HAP-1 (cell line): ENCODE measurements at regions not wholly inside any gene's neighbourhood (a gene's known extent, or its start where the extent isn't known, plus 50 kb on each side); places are given as distances from the start of the nearest gene placed in this dataset.
A peak's percentile ranks its signal among the peaks of the same experiment; 100 is the strongest.
"Not testable (repeated sequence)": the region's sequence is repeated elsewhere in the genome, so short reads cannot be mapped to it uniquely, and the experiment has no call there.

Source experiments
- DNase-seq, 2 experiments: peaks; one replicate each; pipeline ENCODE4 v3.0.0-alpha.2; 2016 to 2020; ENCODE audit warnings: low spot score in 2 of 2
- H3K27me3 ChIP-seq: fragments of 250-450 bp; sonication (Bioruptor Pico); 2 replicates; pipeline ENCODE4 v1.5.1; 2020; ENCODE audit warnings: low read depth, mild to moderate bottlenecking, moderate library complexity
- H3K36me3 ChIP-seq: fragments of 250-450 bp; sonication (Bioruptor Pico); replicated peaks from 2 replicates; pipeline ENCODE4 v1.5.1; 2020; ENCODE audit warnings: mild to moderate bottlenecking
- H3K4me1 ChIP-seq: fragments of 250-450 bp; sonication (Bioruptor Pico); 2 replicates; pipeline ENCODE4 v1.5.1; 2020; ENCODE audit warnings: mild to moderate bottlenecking
- H3K4me3 ChIP-seq: fragments of 250-450 bp; sonication (Bioruptor Pico); 2 replicates; pipeline ENCODE4 v1.5.1; 2020; ENCODE audit warnings: mild to moderate bottlenecking, moderate library complexity
- H3K9me3 ChIP-seq: fragments of 250-450 bp; sonication (Bioruptor Pico); 2 replicates; pipeline ENCODE4 v1.5.1; 2020; ENCODE audit warnings: mild to moderate bottlenecking, moderate library complexity
- in situ Hi-C: fragments of 300-500 bp; cut with MboI; formaldehyde crosslinking; loops from 3 replicates; pipeline ENCODE4 v1.14.3; 2020; ENCODE audit warnings: low sequenced_read_pairs, inconsistent platforms, mixed read lengths

- H3K4me3 ChIP-seq, DNase-seq, H3K36me3 ChIP-seq, H3K9me3 ChIP-seq, in situ Hi-C loops, H3K4me1 ChIP-seq, H3K27me3 ChIP-seq: not testable (repeated sequence)
Observed at GRCh38 chr3:186442979-186443378, 80.9 kb upstream of the DGKG start.

GRCh38 chr3:186442162-186442561 lies 80.1 kb upstream of the DGKG start:
- H3K27me3 ChIP-seq: no peaks in the 10 kb centered on the region; the same call in 1 of the 2 replicates
- no peaks in the 10 kb centered on the region for H3K36me3 ChIP-seq
- in situ Hi-C loops: no loop called here
- DNase-seq: no peak
- no peaks in the 10 kb centered on the region for H3K9me3 ChIP-seq
- no peaks in the 10 kb centered on the region for H3K4me1 ChIP-seq
- H3K4me3 ChIP-seq: no peak overlapping the region

DNA sequence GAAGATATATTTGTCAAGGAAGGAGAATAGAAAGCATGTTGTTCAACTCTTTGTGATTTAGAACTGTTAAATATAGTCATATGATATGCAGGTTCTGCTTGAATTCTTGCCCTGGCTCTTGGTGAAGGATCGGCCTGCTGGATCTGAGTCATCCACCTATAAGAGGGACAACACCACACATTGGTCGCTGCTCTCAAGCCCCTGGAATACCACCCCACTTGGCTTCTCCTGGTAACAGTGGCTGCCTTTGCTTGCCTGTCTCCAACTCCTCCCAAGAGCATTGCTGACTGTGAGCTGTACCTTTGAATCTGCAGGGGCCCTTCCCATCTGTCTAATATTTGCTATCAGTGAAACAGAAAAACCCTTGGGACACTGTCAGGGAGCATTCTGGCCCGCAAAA lies 78.9 kb upstream of the DGKG start:
- Histone ChIP-seq H3K27me3 (no peaks in the 10 kb centered on the region; the same call in 1 of the 2 replicates), H3K4me1 (no peaks in the 10 kb centered on the region), H3K9me3 (no peaks in the 10 kb centered on the region), H3K36me3 (no peaks in the 10 kb centered on the region), H3K4me3 (no peak overlapping the region)
- DNase-seq: no peak
- in situ Hi-C loops: no loop called here

DNA sequence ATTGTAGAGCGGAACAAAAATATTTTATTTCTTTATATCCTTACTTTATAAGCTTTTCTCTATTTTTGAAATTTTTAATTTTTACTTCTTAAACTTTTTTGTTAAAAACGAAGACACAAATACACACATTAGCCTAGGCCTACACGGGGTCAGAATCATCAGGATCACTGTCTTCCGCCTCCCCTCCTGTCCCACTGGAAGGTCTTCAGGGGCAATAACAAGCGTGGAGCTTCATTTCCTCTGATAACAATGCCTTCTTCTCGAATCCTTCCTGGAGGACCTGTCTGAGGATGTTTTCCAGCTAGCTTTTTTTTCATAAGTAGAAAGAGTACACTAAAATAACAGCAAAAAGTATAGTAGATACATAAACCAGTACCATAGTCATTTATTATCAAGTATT lies 77.7 kb upstream of the DGKG start:
- no peak for DNase-seq
- H3K9me3 ChIP-seq: no peaks in the 10 kb centered on the region
- H3K36me3 ChIP-seq: no peaks in the 10 kb centered on the region
- H3K27me3 ChIP-seq: no peaks in the 10 kb centered on the region; the same call in 1 of the 2 replicates
- no peaks in the 10 kb centered on the region for H3K4me1 ChIP-seq
- in situ Hi-C loops: no loop called here
- no peak overlapping the region for H3K4me3 ChIP-seq

DNA sequence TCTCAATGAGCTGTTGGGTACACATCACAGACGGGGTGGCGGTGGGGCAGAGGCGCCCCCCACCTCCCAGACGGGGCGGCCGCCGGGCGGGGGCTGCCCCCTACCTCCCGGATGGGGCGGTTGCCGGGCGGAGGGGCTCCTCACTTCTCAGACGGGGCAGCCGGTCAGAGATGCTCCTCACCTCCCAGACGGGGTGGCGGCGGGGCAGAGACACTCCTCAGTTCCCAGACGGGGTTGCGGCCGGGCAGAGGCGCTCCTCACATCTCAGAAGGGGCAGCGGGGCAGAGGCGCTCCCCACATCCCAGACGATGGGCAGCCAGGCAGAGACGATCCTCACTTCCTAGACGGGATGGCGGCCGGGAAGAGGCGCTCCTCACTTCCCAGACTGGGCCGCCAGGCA lies 73.3 kb upstream of the DGKG start:
- DNase-seq, H3K4me1 ChIP-seq, H3K9me3 ChIP-seq, in situ Hi-C loops, H3K4me3 ChIP-seq, H3K36me3 ChIP-seq, H3K27me3 ChIP-seq: not testable (repeated sequence)

DNA sequence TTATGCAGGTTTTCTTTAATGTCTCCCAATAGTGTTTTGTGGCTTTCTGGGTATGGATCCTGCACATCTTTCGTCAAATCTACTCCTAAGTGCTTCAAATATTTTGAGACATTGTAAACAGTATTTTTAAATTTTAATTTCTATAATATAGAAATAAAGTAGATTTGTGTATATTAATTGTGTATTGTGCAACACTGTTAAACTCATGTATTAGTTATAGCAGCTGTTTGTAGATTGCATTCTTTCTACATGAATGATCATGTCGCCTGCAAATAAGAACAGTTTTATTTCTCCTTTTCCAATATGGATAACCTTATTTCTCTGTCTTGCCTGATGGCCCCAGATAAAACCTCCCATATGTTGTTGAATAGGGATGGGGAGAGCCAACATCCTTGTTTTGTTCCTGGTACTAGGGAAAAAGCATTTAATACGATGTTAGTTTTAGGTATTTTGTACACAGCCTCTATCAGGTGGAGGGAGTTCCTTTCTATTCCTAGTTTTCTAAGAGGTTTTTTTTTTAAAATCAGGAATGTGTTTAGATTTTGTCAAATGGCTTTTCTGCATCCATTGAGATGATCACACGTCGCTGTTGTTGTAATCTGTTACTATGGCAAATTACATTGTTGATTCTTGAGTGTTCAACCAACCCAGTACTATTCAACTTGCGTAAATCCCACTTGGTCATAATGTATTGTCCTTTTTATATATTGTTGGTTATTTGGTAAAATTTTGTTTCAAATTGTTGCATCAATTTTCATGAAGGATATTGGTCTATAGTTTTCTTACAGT lies 71.1 kb upstream of the DGKG start:
- in situ Hi-C loops: no loop called here
- Histone ChIP-seq H3K4me3 (no peak overlapping the region), H3K9me3 (no peaks in the 10 kb centered on the region), H3K36me3 (no peaks in the 10 kb centered on the region), H3K4me1 (no peaks in the 10 kb centered on the region), H3K27me3 (no peaks in the 10 kb centered on the region)
- no peak for DNase-seq

DNA sequence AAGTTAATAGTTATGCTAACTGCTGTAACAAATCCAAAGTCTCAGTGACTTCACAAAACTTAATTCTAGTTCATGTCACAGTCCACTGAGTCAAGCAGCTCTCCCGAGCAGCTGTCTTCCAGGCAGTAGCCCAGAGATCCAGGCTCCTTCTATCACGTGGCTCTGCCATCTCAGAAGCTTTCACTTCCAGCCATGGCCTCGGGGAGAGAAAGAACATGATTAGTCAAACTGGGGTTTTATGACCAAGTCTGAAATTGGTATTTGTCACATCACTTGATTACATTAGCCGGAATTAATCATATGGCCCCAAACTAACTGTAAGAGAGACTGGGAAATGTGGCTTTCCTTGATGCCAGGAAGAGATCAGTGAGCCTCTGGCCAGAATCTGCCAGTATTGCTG lies 70.2 kb upstream of the DGKG start:
- H3K4me1 ChIP-seq: no peaks in the 10 kb centered on the region
- no peaks in the 10 kb centered on the region for H3K36me3 ChIP-seq
- no peak overlapping the region for H3K4me3 ChIP-seq
- in situ Hi-C loops: no loop called here
- H3K9me3 ChIP-seq: no peaks in the 10 kb centered on the region
- no peak for DNase-seq
- no peaks in the 10 kb centered on the region for H3K27me3 ChIP-seq

DNA sequence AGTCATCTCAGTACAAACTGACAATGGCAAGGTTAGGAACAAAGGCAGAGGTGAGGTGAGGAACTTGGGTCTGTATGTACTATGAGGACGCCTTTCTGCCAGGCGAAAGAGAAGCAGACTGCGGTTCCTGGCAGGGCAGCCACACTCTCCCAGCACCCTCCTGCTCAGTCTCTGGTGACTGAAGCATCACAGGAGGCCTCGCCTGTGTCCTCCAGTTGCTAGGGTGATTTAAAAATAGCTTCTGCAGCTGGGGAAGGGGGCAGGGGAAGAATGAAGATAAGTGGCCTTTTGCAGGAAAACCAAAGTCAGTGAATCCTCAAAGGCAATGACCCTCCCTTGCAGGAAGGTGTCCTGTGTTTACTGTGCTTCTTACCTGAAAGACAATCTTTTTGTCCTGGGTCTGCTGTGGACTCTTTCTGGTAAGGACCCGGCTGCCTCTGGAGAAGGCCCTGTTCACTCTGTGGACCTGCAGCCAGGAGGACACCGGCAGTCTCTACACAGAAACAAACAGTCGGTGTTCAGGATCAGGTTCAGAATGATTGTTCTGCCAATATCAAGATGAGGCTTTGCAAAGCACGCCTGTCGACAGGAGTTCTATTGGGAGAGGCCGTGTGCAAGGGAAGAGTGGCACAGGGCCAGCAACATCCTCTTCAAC lies 65.7 kb upstream of the DGKG start:
- DNase-seq: no peak
- in situ Hi-C loops: no loop called here
- Histone ChIP-seq H3K36me3 (no peaks in the 10 kb centered on the region), H3K9me3 (no peaks in the 10 kb centered on the region), H3K4me3 (no peak overlapping the region), H3K27me3 (no peaks in the 10 kb centered on the region; the same call in 1 of the 2 replicates), H3K4me1 (no peaks in the 10 kb centered on the region)

DNA sequence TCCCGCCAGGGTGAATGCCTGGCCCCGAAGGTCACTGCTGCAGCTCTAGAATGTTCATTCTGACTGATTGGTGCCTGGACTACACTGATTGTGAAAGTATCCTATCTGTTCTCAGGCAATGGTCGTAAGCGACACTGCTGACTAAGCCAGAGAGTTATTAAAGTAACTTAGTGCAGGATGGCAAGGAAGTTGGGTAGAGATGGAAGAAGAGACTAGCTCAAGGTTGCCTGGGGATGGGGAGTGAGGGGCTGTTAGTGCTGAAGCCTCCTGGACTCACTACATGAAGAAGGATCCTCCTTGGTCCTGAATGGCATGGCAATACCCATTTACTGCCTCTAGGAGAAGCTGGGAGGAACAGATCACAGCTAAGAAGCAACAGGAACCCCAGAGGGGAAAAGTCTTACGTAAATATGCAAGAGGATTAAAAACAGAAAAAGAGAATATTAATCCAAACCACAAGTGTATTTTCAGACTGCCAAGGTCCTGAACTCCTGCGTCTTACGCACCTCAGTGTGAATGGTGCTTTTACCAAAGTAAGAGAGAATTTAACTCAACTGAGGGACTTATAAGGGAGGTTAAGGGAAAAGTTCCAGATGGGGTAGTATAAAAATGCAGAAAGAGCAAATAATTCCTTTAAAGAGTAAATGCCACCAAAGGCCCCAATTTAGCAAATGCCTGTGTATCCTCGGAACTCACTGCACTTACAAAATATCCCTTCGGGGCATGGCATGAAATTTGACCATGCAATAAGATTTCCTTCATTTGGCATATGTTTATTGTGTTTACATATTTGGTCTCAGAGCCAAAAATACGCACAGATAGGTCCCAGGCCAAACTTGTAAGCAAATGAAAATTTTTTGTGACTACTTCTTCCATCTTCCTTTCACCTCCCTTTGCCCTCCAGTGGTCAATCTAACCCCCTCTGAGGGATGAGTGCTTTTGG lies 64.0 kb upstream of the DGKG start:
- H3K4me1 ChIP-seq: no peaks in the 10 kb centered on the region
- peak; percentile 19 to 44 for DNase-seq
- H3K27me3 ChIP-seq: peaks cover 5% of the 10 kb centered on the region; the same call in 1 of the 2 replicates
- no peaks in the 10 kb centered on the region for H3K36me3 ChIP-seq
- in situ Hi-C loops: no loop called here
- no peaks in the 10 kb centered on the region for H3K9me3 ChIP-seq
- no peak overlapping the region for H3K4me3 ChIP-seq

- in situ Hi-C loops: no loop called here
- Histone ChIP-seq H3K4me1 (no peaks in the 10 kb centered on the region), H3K36me3 (no peaks in the 10 kb centered on the region), H3K27me3 (peaks cover 19% of the 10 kb centered on the region), H3K4me3 (no peak overlapping the region), H3K9me3 (no peaks in the 10 kb centered on the region)
- no peak for DNase-seq
Observed at GRCh38 chr3:186421946-186422345, 59.9 kb upstream of the DGKG start.

DNA sequence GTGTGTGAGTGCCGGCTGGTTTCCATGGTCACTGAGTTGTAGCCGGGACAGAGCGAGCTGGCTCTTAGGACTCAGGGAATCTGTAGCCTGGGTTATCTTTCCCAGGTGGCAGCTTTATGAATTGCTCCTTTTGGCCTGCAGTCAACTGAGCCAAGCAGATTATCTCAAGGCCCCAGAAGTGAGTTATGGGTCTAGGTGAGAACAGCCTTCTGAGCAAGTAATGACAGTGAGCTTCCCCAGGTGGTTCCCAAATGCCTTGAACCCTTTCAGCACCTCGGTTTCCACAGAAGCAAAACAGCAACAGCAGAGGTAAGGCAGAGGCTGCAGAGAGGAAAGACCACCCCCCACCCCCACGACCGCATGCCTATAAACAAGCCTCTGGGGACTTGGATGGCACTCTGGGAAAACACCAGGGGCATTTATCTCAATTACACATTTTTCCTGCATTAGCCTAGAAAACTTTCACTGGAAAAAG lies 56.7 kb upstream of the DGKG start:
- in situ Hi-C loops: no loop called here

GRCh38 chr3:186417791-186418190 lies 55.8 kb upstream of the DGKG start:
- Histone ChIP-seq H3K9me3 (no peaks in the 10 kb centered on the region), H3K36me3 (no peaks in the 10 kb centered on the region), H3K27me3 (peaks cover 26% of the 10 kb centered on the region), H3K4me1 (peaks cover 7% of the 10 kb centered on the region; the same call in 1 of the 2 replicates), H3K4me3 (no peak overlapping the region)
- no peak for DNase-seq
- in situ Hi-C loops: no loop called here

More for the DNA sequence above, 56.7 kb upstream of the DGKG start:
- no peak overlapping the region for H3K4me3 ChIP-seq
- peaks cover 26% of the 10 kb centered on the region for H3K27me3 ChIP-seq
- H3K9me3 ChIP-seq: no peaks in the 10 kb centered on the region
- no peak for DNase-seq
- H3K4me1 ChIP-seq: peaks cover 5% of the 10 kb centered on the region; the same call in 1 of the 2 replicates
- no peaks in the 10 kb centered on the region for H3K36me3 ChIP-seq

GRCh38 chr3:186414735-186415419 lies 52.8 kb upstream of the DGKG start:
- Histone ChIP-seq H3K4me3 (no peak overlapping the region), H3K9me3 (no peaks in the 10 kb centered on the region), H3K36me3 (no peaks in the 10 kb centered on the region), H3K4me1 (peaks cover 7% of the 10 kb centered on the region; the same call in 1 of the 2 replicates), H3K27me3 (peaks cover 12% of the 10 kb centered on the region)
- DNase-seq: no peak
- in situ Hi-C loops: no loop called here
